Mammary epithelial cell (primary cell): ENCODE measurements at regions not wholly inside any gene's neighbourhood (a gene's known extent, or its start where the extent isn't known, plus 50 kb on each side); places are given as distances from the start of the nearest gene placed in this dataset.

ENCODE experiments used
- EZH2 ChIP-seq: IDR thresholded peaks from 2 replicates; pipeline ENCODE4 v1.6.1; 2012; ENCODE audit warnings: low read length, inconsistent platforms, borderline replicate concordance
- TF ChIP-seq, protein P1 (sequence below), 2 donors: IDR thresholded peaks in 1 of 2; conservative IDR thresholded peaks in 1 of 2; 2 replicates each; pipeline ENCODE4 v1.5.1; 2011 to 2012; ENCODE audit warnings: inconsistent platforms in 2 of 2, low read length in 2 of 2, mild to moderate bottlenecking in 2 of 2, control low read depth in 1 of 2, low read depth in 1 of 2; ENCODE audit not compliant: insufficient read depth in 1 of 2; ENCODE audit errors: extremely low read depth in 1 of 2

DNA sequence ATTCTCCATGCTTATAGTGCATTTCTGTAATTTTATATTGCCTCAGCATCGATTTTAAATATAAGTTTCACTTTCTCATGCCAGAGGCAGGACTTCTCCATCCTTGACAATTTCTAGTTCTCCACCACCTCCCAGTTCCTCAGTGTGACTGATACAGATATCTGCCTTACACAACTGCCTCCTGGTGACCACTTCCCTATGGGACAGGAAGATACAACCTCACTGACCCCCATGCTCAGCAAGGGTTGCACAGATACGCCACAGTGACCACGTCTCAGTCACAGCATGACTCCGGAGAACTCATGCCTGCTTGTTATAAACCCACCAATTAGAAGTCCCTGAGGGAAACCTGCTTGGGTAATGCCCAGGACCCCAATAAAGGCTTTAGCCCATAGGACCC, 284.0 kb upstream of the MC4R start:
- TF ChIP-seq, protein P1, sequence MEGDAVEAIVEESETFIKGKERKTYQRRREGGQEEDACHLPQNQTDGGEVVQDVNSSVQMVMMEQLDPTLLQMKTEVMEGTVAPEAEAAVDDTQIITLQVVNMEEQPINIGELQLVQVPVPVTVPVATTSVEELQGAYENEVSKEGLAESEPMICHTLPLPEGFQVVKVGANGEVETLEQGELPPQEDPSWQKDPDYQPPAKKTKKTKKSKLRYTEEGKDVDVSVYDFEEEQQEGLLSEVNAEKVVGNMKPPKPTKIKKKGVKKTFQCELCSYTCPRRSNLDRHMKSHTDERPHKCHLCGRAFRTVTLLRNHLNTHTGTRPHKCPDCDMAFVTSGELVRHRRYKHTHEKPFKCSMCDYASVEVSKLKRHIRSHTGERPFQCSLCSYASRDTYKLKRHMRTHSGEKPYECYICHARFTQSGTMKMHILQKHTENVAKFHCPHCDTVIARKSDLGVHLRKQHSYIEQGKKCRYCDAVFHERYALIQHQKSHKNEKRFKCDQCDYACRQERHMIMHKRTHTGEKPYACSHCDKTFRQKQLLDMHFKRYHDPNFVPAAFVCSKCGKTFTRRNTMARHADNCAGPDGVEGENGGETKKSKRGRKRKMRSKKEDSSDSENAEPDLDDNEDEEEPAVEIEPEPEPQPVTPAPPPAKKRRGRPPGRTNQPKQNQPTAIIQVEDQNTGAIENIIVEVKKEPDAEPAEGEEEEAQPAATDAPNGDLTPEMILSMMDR (conservative IDR thresholded peaks at IDR 0.05 in 1 of 2, IDR thresholded peaks at IDR 0.05 in 1 of 2; ENCODE audit: extremely low read depth in 1 of 2, insufficient read depth in 1 of 2, low read depth in 1 of 2, low read length in 2 of 2): no peak
- TF ChIP-seq EZH2: no peak
